GM19324 (cell line): ENCODE measurements at regions not wholly inside any gene's neighbourhood (a gene's known extent, or its start where the extent isn't known, plus 50 kb on each side); places are given as distances from the start of the nearest gene placed in this dataset.
"Not testable (repeated sequence)": the region's sequence is repeated elsewhere in the genome, so short reads cannot be mapped to it uniquely, and the experiment has no call there.

Experiments used
- ATAC-seq: cut with Tn5 transposase; IDR thresholded peaks from one replicate; pipeline ENCODE4 v1.9.1; 2021; ENCODE audit warnings: mild to moderate bottlenecking, moderate library complexity; ENCODE audit not compliant: unreplicated experiment, low FRiP score

GRCh38 chr7:12927635-12928434 lies 240.4 kb downstream of the ARL4A start:
- no peak for ATAC-seq

- no peak for ATAC-seq
Observed at GRCh38 chr7:12929476-12930140, 242.2 kb downstream of the ARL4A start.

- no peak for ATAC-seq
Observed at GRCh38 chr7:12930534-12930933, 243.1 kb downstream of the ARL4A start.

GRCh38 chr7:12931465-12931864 lies 244.0 kb downstream of the ARL4A start:
- ATAC-seq, result not testable (repeated sequence)

- no peak for ATAC-seq
Observed at GRCh38 chr7:12939694-12940093, 252.3 kb downstream of the ARL4A start.

GRCh38 chr7:12941512-12941911 lies 254.1 kb downstream of the ARL4A start:
- ATAC-seq, result no peak

GRCh38 chr7:12942609-12943008 lies 255.2 kb downstream of the ARL4A start:
- no peak for ATAC-seq

GRCh38 chr7:12943781-12944180 lies 256.3 kb downstream of the ARL4A start:
- no peak for ATAC-seq

- no peak for ATAC-seq
Observed at GRCh38 chr7:12945901-12946300, 258.5 kb downstream of the ARL4A start.

- ATAC-seq, result no peak
Observed at GRCh38 chr7:12947465-12947864, 260.0 kb downstream of the ARL4A start.

GRCh38 chr7:12949060-12949931 lies 261.9 kb downstream of the ARL4A start:
- ATAC-seq, result no peak

- ATAC-seq, result no peak
Observed at GRCh38 chr7:12951397-12951801, 264.0 kb downstream of the ARL4A start.

- no peak for ATAC-seq
Observed at GRCh38 chr7:12954380-12955033, 267.1 kb downstream of the ARL4A start.

- no peak for ATAC-seq
Observed at GRCh38 chr7:12957487-12957886, 270.1 kb downstream of the ARL4A start.

- ATAC-seq, result no peak
Observed at GRCh38 chr7:12961910-12962480, 274.6 kb downstream of the ARL4A start.

GRCh38 chr7:12963435-12963834 lies 276.0 kb downstream of the ARL4A start:
- no peak for ATAC-seq

- no peak for ATAC-seq
Observed at GRCh38 chr7:12964836-12965235, 277.4 kb downstream of the ARL4A start.

GRCh38 chr7:12965767-12966166 lies 278.3 kb downstream of the ARL4A start:
- ATAC-seq, result no peak

- no peak for ATAC-seq
Observed at GRCh38 chr7:12967322-12967721, 279.9 kb downstream of the ARL4A start.

GRCh38 chr7:12968836-12969422 lies 281.5 kb downstream of the ARL4A start:
- ATAC-seq, result no peak
